ENCODE measurements at regions not wholly inside any gene's neighbourhood (a gene's known extent, or its start where the extent isn't known, plus 50 kb on each side); places are given as distances from the start of the nearest gene placed in this dataset.

DNA sequence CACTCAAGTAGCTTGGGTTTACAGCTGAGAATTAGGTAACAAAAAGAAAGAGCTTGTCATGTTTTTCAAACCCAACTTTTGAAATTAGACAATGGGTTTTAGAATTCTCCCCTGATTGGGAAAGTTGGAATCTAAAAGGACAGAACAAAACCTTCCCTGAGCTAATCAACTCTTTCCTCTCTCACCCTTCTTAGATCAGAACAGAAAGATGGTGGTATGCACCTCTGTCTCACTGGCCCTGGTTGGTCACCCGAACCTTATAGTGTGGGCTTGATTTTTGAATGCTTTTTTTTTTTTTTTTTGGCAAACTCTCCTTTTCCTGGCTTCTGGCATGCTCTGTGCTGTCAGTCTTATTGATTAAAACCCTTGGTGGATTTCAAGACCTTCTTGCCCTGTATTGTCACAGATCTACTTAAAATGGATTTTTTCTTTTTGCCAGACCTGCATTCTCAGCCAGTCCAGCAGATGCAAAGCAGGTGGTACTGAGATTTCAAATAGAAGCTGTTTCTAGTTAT lies 251.1 kb upstream of the RMST start:
- H3K4me3 ChIP-seq (ENCODE audit: low read length): no peak overlapping the region
- H3K36me3 ChIP-seq (ENCODE audit: control insufficient read depth, insufficient read depth, low read length): no peaks in the 10 kb centered on the region
- no peaks in the 10 kb centered on the region for H3K9me3 ChIP-seq (ENCODE audit: control insufficient read depth, insufficient read depth, low read length)
- H3K4me1 ChIP-seq (ENCODE audit: control insufficient read depth, insufficient read depth, low read length): no peaks in the 10 kb centered on the region
- DNase-seq (ENCODE audit: low read depth, low spot score): no peak
- no peaks in the 10 kb centered on the region for H3K27me3 ChIP-seq (ENCODE audit: control insufficient read depth, insufficient read depth, low read length)
- no peak overlapping the region for H3K27ac ChIP-seq (ENCODE audit: low read length)
- no CpG with 5 or more reads among the region's 1 CpG for WGBS (ENCODE audit: insufficient coverage, insufficient read length)

DNA sequence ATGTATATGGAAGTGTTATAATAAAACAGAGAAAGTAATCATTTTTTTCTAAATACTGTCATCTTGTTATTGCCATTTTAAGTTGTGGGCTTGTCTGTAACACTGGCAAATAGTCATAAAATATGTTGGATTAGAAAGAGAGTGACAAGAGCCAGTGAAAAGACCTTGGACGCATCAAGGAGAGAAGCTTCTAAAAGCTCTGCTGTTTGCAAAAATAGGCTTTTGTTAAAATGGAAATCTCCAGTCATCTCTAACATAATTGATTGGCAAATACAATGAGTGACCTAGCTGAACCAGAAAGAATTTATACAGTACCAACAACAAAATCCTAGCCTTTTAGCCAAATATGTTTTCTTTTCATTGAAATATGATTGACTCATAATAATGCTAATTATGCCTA lies 245.8 kb upstream of the RMST start:
- H3K36me3 ChIP-seq (ENCODE audit: control insufficient read depth, insufficient read depth, low read length): no peaks in the 10 kb centered on the region
- WGBS (ENCODE audit: insufficient coverage, insufficient read length): no CpG with 5 or more reads among the region's 1 CpG
- H3K27ac ChIP-seq (ENCODE audit: low read length): no peak overlapping the region
- H3K4me1 ChIP-seq (ENCODE audit: control insufficient read depth, insufficient read depth, low read length): no peaks in the 10 kb centered on the region
- DNase-seq (ENCODE audit: low read depth, low spot score): no peak
- H3K9me3 ChIP-seq (ENCODE audit: control insufficient read depth, insufficient read depth, low read length): no peaks in the 10 kb centered on the region
- no peak overlapping the region for H3K4me3 ChIP-seq (ENCODE audit: low read length)
- H3K27me3 ChIP-seq (ENCODE audit: control insufficient read depth, insufficient read depth, low read length): no peaks in the 10 kb centered on the region

DNA sequence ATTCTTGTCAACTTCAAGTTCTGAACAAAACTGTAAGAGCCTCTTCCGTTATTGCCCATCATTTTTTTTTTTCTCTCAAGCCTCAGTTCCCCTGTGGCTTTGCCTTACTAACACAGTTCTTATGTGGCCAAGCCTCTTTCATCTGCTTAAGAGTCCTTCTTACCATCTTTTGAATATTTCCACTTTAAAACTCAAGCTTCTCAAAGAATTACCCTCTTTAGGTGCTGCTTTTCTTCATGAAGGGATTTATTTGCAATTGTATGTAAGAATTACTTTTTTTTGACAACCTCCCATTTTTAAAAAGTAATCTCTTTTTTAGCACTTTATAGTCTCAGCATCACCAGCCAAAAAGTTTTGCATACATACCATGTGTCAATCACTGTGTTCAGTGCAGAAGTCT lies 240.2 kb upstream of the RMST start:
- Histone ChIP-seq H3K9me3 (ENCODE audit: control insufficient read depth, insufficient read depth, low read length) (no peaks in the 10 kb centered on the region), H3K36me3 (ENCODE audit: control insufficient read depth, insufficient read depth, low read length) (no peaks in the 10 kb centered on the region), H3K27me3 (ENCODE audit: control insufficient read depth, insufficient read depth, low read length) (no peaks in the 10 kb centered on the region), H3K4me1 (ENCODE audit: control insufficient read depth, insufficient read depth, low read length) (no peaks in the 10 kb centered on the region), H3K4me3 (ENCODE audit: low read length) (no peak overlapping the region), H3K27ac (ENCODE audit: low read length) (no peak overlapping the region)
- WGBS (ENCODE audit: insufficient coverage, insufficient read length): no CpG with 5 or more reads among the region's 1 CpG
- DNase-seq (ENCODE audit: low read depth, low spot score): no peak

DNA sequence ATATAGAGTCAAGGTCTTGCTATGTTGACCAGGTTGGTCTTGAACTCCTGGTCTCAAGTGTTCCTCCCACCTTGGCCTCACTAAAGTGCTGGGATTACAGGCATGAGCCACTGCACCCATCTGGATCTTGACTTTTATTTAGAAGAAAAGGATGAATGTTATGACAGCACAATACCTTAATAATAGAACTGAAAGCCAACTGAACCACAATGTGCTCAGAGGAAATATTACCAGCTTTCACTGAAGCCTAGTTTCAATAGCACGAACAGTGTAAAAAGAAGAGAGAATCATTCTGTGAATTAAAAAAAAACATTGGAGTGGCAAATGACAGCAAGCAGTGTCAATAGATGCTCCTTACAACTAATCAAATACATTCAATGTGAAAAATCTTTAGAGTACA lies 239.2 kb upstream of the RMST start:
- no peaks in the 10 kb centered on the region for H3K36me3 ChIP-seq (ENCODE audit: control insufficient read depth, insufficient read depth, low read length)
- H3K27me3 ChIP-seq (ENCODE audit: control insufficient read depth, insufficient read depth, low read length): no peaks in the 10 kb centered on the region
- no peak overlapping the region for H3K4me3 ChIP-seq (ENCODE audit: low read length)
- H3K4me1 ChIP-seq (ENCODE audit: control insufficient read depth, insufficient read depth, low read length): no peaks in the 10 kb centered on the region
- no peak for DNase-seq (ENCODE audit: low read depth, low spot score)
- no CpG with 5 or more reads among the region's 1 CpG for WGBS (ENCODE audit: insufficient coverage, insufficient read length)
- H3K27ac ChIP-seq (ENCODE audit: low read length): no peak overlapping the region
- H3K9me3 ChIP-seq (ENCODE audit: control insufficient read depth, insufficient read depth, low read length): no peaks in the 10 kb centered on the region

DNA sequence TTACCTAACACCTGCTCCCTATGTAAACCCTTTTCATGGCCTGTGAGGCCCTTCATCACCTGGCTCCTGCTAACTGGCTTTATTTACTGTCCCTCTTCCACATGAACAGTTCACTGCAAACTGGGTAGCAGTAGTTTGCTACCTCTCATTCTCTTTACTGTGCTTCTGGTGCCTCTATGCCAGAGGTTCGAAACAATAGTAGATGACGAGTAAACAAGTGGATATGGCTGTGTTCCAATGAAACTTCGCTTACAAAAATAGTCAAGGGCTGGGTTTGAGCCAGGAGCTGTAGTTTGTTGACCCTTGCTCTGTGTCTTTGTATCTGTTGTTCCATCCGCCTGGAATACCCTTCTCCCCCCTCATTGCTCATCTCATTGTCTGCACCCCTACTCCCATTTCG lies 233.6 kb upstream of the RMST start:
- WGBS (ENCODE audit: insufficient coverage, insufficient read length): 100% methylated on average over 1 of the region's 5 CpGs
- Histone ChIP-seq H3K4me1 (ENCODE audit: control insufficient read depth, insufficient read depth, low read length) (no peaks in the 10 kb centered on the region), H3K36me3 (ENCODE audit: control insufficient read depth, insufficient read depth, low read length) (no peaks in the 10 kb centered on the region), H3K4me3 (ENCODE audit: low read length) (no peak overlapping the region), H3K27me3 (ENCODE audit: control insufficient read depth, insufficient read depth, low read length) (no peaks in the 10 kb centered on the region), H3K9me3 (ENCODE audit: control insufficient read depth, insufficient read depth, low read length) (no peaks in the 10 kb centered on the region), H3K27ac (ENCODE audit: low read length) (no peak overlapping the region)
- DNase-seq (ENCODE audit: low read depth, low spot score): no peak

DNA sequence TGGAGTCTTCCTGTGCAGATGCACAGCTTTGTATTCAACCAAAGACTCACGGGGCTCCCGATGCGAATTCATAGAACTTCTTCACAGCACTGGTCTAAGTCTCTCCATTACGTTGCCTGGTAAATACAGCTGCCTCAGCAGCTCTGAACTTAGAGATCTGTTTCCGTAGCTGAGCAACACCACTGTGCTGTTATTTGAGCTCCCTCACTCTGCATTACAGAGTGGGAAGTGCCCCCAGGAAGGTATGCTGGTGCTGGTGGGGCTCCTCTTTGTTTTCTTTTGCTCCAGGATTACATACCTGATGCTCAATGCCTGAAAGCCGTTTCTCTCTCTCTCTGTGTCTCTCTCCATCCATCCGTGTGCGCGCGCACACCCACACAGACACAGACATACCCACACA lies 227.5 kb upstream of the RMST start:
- no peak overlapping the region for H3K4me3 ChIP-seq (ENCODE audit: low read length)
- WGBS (ENCODE audit: insufficient coverage, insufficient read length): no CpG with 5 or more reads among the region's 10 CpGs
- peak; percentile 33 for DNase-seq (ENCODE audit: low read depth, low spot score)

GRCh38 chr12:97246368-97246767 lies 216.2 kb upstream of the RMST start:
- DNase-seq (ENCODE audit: low read depth, low spot score): no peak
- no peaks in the 10 kb centered on the region for H3K9me3 ChIP-seq (ENCODE audit: control insufficient read depth, insufficient read depth, low read length)
- no peak overlapping the region for H3K27ac ChIP-seq (ENCODE audit: low read length)
- H3K4me1 ChIP-seq (ENCODE audit: control insufficient read depth, insufficient read depth, low read length): no peaks in the 10 kb centered on the region
- H3K27me3 ChIP-seq (ENCODE audit: control insufficient read depth, insufficient read depth, low read length): no peaks in the 10 kb centered on the region
- H3K36me3 ChIP-seq (ENCODE audit: control insufficient read depth, insufficient read depth, low read length): no peaks in the 10 kb centered on the region
- WGBS (ENCODE audit: insufficient coverage, insufficient read length): no CpG with 5 or more reads among the region's 4 CpGs
- no peak overlapping the region for H3K4me3 ChIP-seq (ENCODE audit: low read length)

More for the DNA sequence above, 227.5 kb upstream of the RMST start:
- Histone ChIP-seq H3K36me3 (ENCODE audit: control insufficient read depth, insufficient read depth, low read length) (no peaks in the 10 kb centered on the region), H3K4me1 (ENCODE audit: control insufficient read depth, insufficient read depth, low read length) (no peaks in the 10 kb centered on the region), H3K27ac (ENCODE audit: low read length) (no peak overlapping the region), H3K9me3 (ENCODE audit: control insufficient read depth, insufficient read depth, low read length) (no peaks in the 10 kb centered on the region), H3K27me3 (ENCODE audit: control insufficient read depth, insufficient read depth, low read length) (no peaks in the 10 kb centered on the region)

DNA sequence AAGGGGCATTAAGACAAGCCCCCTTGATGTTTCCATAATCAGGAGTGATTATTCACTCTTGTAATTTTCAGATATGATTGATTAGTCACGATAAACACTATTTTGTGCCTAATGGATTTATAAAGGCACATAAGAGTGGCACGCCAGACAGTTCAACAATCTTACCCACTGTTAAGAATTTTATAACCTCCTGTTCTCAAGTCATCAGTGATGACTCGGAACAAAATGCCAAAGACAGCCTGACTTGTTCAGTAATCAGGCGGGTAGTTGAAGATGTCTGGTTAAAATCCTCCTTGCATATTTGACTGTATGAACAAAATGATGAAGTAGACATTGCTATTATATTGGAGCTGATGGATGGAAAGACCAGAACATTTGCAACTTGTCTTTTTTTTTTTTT lies 212.1 kb upstream of the RMST start:
- H3K27ac ChIP-seq (ENCODE audit: low read length): no peak overlapping the region
- H3K36me3 ChIP-seq (ENCODE audit: control insufficient read depth, insufficient read depth, low read length): no peaks in the 10 kb centered on the region
- DNase-seq (ENCODE audit: low read depth, low spot score): no peak

DNA sequence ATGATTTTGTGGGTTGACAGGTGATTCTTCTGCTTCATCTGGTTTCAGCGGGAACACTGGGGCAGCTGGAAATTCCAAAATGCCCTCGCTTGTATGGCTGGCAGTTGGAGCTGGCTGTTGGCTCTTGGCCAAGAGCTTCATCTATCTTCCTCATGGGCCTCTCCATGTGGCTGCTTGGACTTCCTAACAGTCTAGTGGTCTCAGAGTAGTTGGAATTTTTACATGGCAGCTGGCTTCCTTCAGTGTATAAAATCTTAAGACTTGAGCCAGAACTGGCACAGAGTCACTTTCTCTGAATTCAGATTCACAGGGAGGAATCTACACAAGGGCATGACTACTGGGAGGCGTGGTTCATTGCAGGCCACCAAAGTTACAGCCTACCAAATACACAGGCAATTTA lies 204.9 kb upstream of the RMST start:
- Histone ChIP-seq H3K4me3 (ENCODE audit: low read length) (no peak overlapping the region), H3K9me3 (ENCODE audit: control insufficient read depth, insufficient read depth, low read length) (no peaks in the 10 kb centered on the region), H3K27ac (ENCODE audit: low read length) (no peak overlapping the region), H3K4me1 (ENCODE audit: control insufficient read depth, insufficient read depth, low read length) (no peaks in the 10 kb centered on the region), H3K27me3 (ENCODE audit: control insufficient read depth, insufficient read depth, low read length) (no peaks in the 10 kb centered on the region), H3K36me3 (ENCODE audit: control insufficient read depth, insufficient read depth, low read length) (no peaks in the 10 kb centered on the region)
- whole genome bisulfite sequencing (ENCODE audit: insufficient coverage, insufficient read length): no CpG with 5 or more reads among the region's 3 CpGs
- no peak for DNase-seq (ENCODE audit: low read depth, low spot score)

More for the DNA sequence above, 212.1 kb upstream of the RMST start:
- Histone ChIP-seq H3K9me3 (ENCODE audit: control insufficient read depth, insufficient read depth, low read length) (no peaks in the 10 kb centered on the region), H3K4me3 (ENCODE audit: low read length) (no peak overlapping the region), H3K4me1 (ENCODE audit: control insufficient read depth, insufficient read depth, low read length) (no peaks in the 10 kb centered on the region), H3K27me3 (ENCODE audit: control insufficient read depth, insufficient read depth, low read length) (no peaks in the 10 kb centered on the region)
- WGBS (ENCODE audit: insufficient coverage, insufficient read length): no CpG with 5 or more reads among the region's 4 CpGs

DNA sequence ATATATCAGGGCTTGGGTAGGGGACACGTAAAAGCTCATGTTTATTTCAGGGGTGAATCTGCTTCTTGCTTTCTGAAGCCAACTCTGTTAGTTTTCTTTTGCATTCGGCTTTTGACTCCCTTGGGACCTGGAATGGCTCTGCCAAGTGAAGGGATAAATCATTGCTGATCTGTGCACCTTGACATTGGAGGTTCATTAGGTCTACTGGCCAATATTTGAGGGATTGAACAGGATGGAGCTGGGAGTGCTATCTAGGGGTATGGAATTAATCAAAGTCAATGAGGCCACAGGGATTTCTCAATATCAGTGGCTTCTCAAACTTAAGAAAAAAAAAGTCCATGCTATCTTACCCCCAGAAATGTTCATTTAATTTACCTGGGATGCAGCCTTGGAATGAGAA lies 203.5 kb upstream of the RMST start:
- no peak for DNase-seq (ENCODE audit: low read depth, low spot score)
- WGBS (ENCODE audit: insufficient coverage, insufficient read length): no CpG with 5 or more reads among the region's 2 CpGs
- Histone ChIP-seq H3K27ac (ENCODE audit: low read length) (no peak overlapping the region), H3K9me3 (ENCODE audit: control insufficient read depth, insufficient read depth, low read length) (no peaks in the 10 kb centered on the region), H3K27me3 (ENCODE audit: control insufficient read depth, insufficient read depth, low read length) (no peaks in the 10 kb centered on the region), H3K4me3 (ENCODE audit: low read length) (no peak overlapping the region), H3K4me1 (ENCODE audit: control insufficient read depth, insufficient read depth, low read length) (no peaks in the 10 kb centered on the region), H3K36me3 (ENCODE audit: control insufficient read depth, insufficient read depth, low read length) (no peaks in the 10 kb centered on the region)

GRCh38 chr12:97260786-97261185 lies 201.8 kb upstream of the RMST start:
- Histone ChIP-seq H3K27me3 (ENCODE audit: control insufficient read depth, insufficient read depth, low read length) (no peaks in the 10 kb centered on the region), H3K36me3 (ENCODE audit: control insufficient read depth, insufficient read depth, low read length) (no peaks in the 10 kb centered on the region), H3K4me3 (ENCODE audit: low read length) (no peak overlapping the region), H3K27ac (ENCODE audit: low read length) (no peak overlapping the region), H3K4me1 (ENCODE audit: control insufficient read depth, insufficient read depth, low read length) (no peaks in the 10 kb centered on the region), H3K9me3 (ENCODE audit: control insufficient read depth, insufficient read depth, low read length) (no peaks in the 10 kb centered on the region)
- no peak for DNase-seq (ENCODE audit: low read depth, low spot score)
- no CpG with 5 or more reads among the region's 9 CpGs for WGBS (ENCODE audit: insufficient coverage, insufficient read length)

Measured in iPS DF 6.9 (cell line).